HepG2 (cell line): ENCODE measurements at regions not wholly inside any gene's neighbourhood (a gene's known extent, or its start where the extent isn't known, plus 50 kb on each side); places are given as distances from the start of the nearest gene placed in this dataset.
"Not testable (repeated sequence)": the region's sequence is repeated elsewhere in the genome, so short reads cannot be mapped to it uniquely, and the experiment has no call there.

Source experiments
- ATAC-seq: fragments of 200-7000 bp; cut with Tn5 transposase; 3 replicates; pipeline ENCODE4 v1.9.1; 2020; ENCODE audit warnings: mild to moderate bottlenecking, moderate library complexity
- BruUV-seq: library from RNA; stranded (reverse); fragments of 400-500 nt; replicated peaks from 2 replicates; lab custom pipeline; 2021; lab: Mats Ljungman, UMichigan
- CTCF ChIA-PET: fragments of 300-600 bp; formaldehyde crosslinking; extraction: SDS; loops from one replicate; lab custom pipeline; 2021; ENCODE audit warnings: low total read pairs, inconsistent platforms, low intra/inter-chr PET ratio; lab: Yijun Ruan, JAX
- POLR2A ChIA-PET: fragments of 350-600 bp; sonication (Branson Sonifier 250); formaldehyde crosslinking; loops from one replicate; lab custom pipeline; 2020; ENCODE audit warnings: antibody characterized with exemption, inconsistent platforms; lab: Yijun Ruan, JAX
- DNase-seq: peaks from one replicate; pipeline ENCODE4 v3.0.0-alpha.2; 2015; ENCODE audit warnings: low spot score
- FAIRE-seq: peaks from 3 replicates; lab custom pipeline; 2011; peaks lifted over from hg19 to GRCh38; lab: Jason Lieb, UNC
- H2AFZ ChIP-seq: one replicate; pipeline ENCODE4 v1.6.1; 2011; ENCODE audit warnings: low read length, inconsistent platforms
- H3K27ac ChIP-seq: fragments of 300-600 bp; 3 replicates; pipeline ENCODE4 v1.8.0; 2011; ENCODE audit warnings: mixed run types, mild to moderate bottlenecking, mixed read lengths, low read length, inconsistent platforms; ENCODE audit not compliant: insufficient read depth; ENCODE audit errors: extremely low read length
- H3K27me3 ChIP-seq, 2 experiments: fragments of 200-600 bp in 1 of 2; 2 replicates in 1 of 2; 3 replicates in 1 of 2; pipeline versions ENCODE4 v1.6.0 to v1.8.0; 2011; ENCODE audit warnings: low read length in 2 of 2, mild to moderate bottlenecking in 2 of 2, moderate library complexity in 2 of 2, inconsistent platforms in 1 of 2; ENCODE audit not compliant: insufficient read depth in 2 of 2, control insufficient read depth in 1 of 2
- H3K36me3 ChIP-seq, 2 experiments: fragments of 200-600 bp in 1 of 2; replicated peaks in 1 of 2; 2 replicates in 1 of 2; 3 replicates in 1 of 2; pipeline versions ENCODE4 v1.5.1 to v1.8.0; 2011; ENCODE audit warnings: low read length in 2 of 2, inconsistent platforms in 1 of 2; ENCODE audit not compliant: insufficient read depth in 2 of 2, control insufficient read depth in 1 of 2
- H3K4me1 ChIP-seq: 2 replicates; pipeline ENCODE4 v1.5.1; 2012; ENCODE audit warnings: low read length, inconsistent platforms; ENCODE audit not compliant: insufficient read depth
- H3K4me2 ChIP-seq: 2 replicates; pipeline ENCODE4 v1.6.0; 2011; ENCODE audit warnings: low read depth, low read length, inconsistent platforms
- H3K4me3 ChIP-seq, 3 experiments: fragments of 200-600 bp in 1 of 3; sonication (generic), shearing (Covaris generic) in 1 of 3; replicated peaks in 1 of 3; 2 replicates each; pipeline ENCODE4 v1.5.1; 2011 to 2016; ENCODE audit warnings: low read length in 3 of 3, inconsistent platforms in 2 of 3, low read depth in 2 of 3, mild to moderate bottlenecking in 2 of 3, control low read depth in 1 of 3, mixed read lengths in 1 of 3; ENCODE audit not compliant: insufficient read depth in 1 of 3
- H3K79me2 ChIP-seq: one replicate; pipeline ENCODE4 v1.6.1; 2011; ENCODE audit warnings: low read length, inconsistent platforms; ENCODE audit not compliant: insufficient read depth
- H3K9ac ChIP-seq: 2 replicates; pipeline ENCODE4 v1.6.0; 2011; ENCODE audit warnings: mild to moderate bottlenecking, low read depth, low read length, inconsistent platforms; ENCODE audit not compliant: insufficient read depth
- H3K9me3 ChIP-seq: 2 replicates; pipeline ENCODE4 v1.5.1; 2012; ENCODE audit warnings: mild to moderate bottlenecking, low read length
- H4K20me1 ChIP-seq: 2 replicates; pipeline ENCODE4 v1.6.0; 2011; ENCODE audit warnings: inconsistent platforms, mild to moderate bottlenecking, low read length, moderate library complexity; ENCODE audit not compliant: insufficient read depth
- CTCF ChIP-seq: sonication (generic); formaldehyde crosslinking; IDR thresholded peaks from 2 replicates; pipeline ENCODE4 v1.5.0; 2020; ENCODE audit warnings: mild to moderate bottlenecking, missing genetic modification reagents, moderate library complexity
- HINFP ChIP-seq: sonication (generic); formaldehyde crosslinking; IDR thresholded peaks from 2 replicates; pipeline ENCODE4 v1.4.0; 2020; ENCODE audit warnings: low read depth, mild to moderate bottlenecking, missing genetic modification reagents
- HNRNPLL ChIP-seq: fragments of 200-400 bp; formaldehyde crosslinking; IDR thresholded peaks from 2 replicates; pipeline ENCODE4 v1.6.1; 2017; ENCODE audit warnings: mild to moderate bottlenecking, low read depth, low read length; ENCODE audit not compliant: poor library complexity, severe bottlenecking
- PATZ1 ChIP-seq: sonication (generic); formaldehyde crosslinking; IDR thresholded peaks from 2 replicates; pipeline ENCODE4 v1.4.0; 2020; ENCODE audit warnings: missing genetic modification reagents
- SOX5 ChIP-seq: IDR thresholded peaks from 2 replicates; pipeline ENCODE4 v1.6.1; 2016; ENCODE audit warnings: borderline replicate concordance
- STAG1 ChIP-seq: sonication (generic); formaldehyde crosslinking; IDR thresholded peaks from 2 replicates; pipeline ENCODE4 v1.4.0; 2020; ENCODE audit warnings: missing genetic modification reagents
- XRCC5 ChIP-seq: fragments of 200-400 bp; formaldehyde crosslinking; optimal IDR thresholded peaks from 2 replicates; pipeline ENCODE3; 2017; ENCODE audit warnings: mild to moderate bottlenecking, low read length
- ZFP36 ChIP-seq: fragments of 150-350 bp; IDR thresholded peaks from 2 replicates; pipeline ENCODE4 v1.6.1; 2018; ENCODE audit warnings: borderline replicate concordance, low read length, low read depth; ENCODE audit not compliant: partially characterized antibody
- WGBS: methylation state at CpG from one replicate; pipeline ENCODE4 v1.1.6; 2017; ENCODE audit warnings: low lambda C conversion rate; 5-methylcytosine and 5-hydroxymethylcytosine counted together
- in situ Hi-C: cut with HindIII; loops from 2 replicates; pipeline ENCODE4 v1.10.0; 2017; ENCODE audit warnings: low pct_unique_long_range_greater_than_20kb; ENCODE audit not compliant: extremely low pct_ligation_motif_present
- intact Hi-C: fragments of 100-400 bp; cut with micrococcal nuclease; formaldehyde crosslinking; loops from one replicate; pipeline ENCODE4 v1.10.0; 2022; ENCODE audit not compliant: unreplicated experiment
- TF ChIP-seq, protein P1 (sequence below): sonication (generic); formaldehyde crosslinking; IDR thresholded peaks from 2 replicates; pipeline ENCODE4 v1.4.0; 2020; ENCODE audit warnings: missing genetic modification reagents, borderline replicate concordance

GRCh38 chr4:1549638-1550035 lies 134.5 kb downstream of the FAM53A start:
- H3K79me2 ChIP-seq: no peaks in the 10 kb centered on the region
- H3K9me3 ChIP-seq: no peaks in the 10 kb centered on the region
- FAIRE-seq (no peak), ATAC-seq (no peak), DNase-seq (no peak)
- H3K27me3 ChIP-seq: peaks cover 8 to 52% of the 10 kb centered on the region in 2 experiments; a peak in 4 of 5 replicates
- H3K27ac ChIP-seq: no peak overlapping the region
- no peak overlapping the region for H3K9ac ChIP-seq
- no peak overlapping the region for H3K4me3 ChIP-seq
- no peak overlapping the region for H2AFZ ChIP-seq
- TF ChIP-seq ZFP36 (peak; percentile 56), SOX5 (CRISPR knock-in tag) (no peak)
- H3K4me2 ChIP-seq: no peak overlapping the region
- in situ Hi-C loops: no loop called here
- H3K4me1 ChIP-seq: no peaks in the 10 kb centered on the region
- no peaks in the 10 kb centered on the region for H3K36me3 ChIP-seq
- H4K20me1 ChIP-seq: no peaks in the 10 kb centered on the region
- WGBS: 54% methylated on average over 4 of the region's 11 CpGs
- intact Hi-C loops: no loop called here
- ChIA-PET POLR2A (no interaction called here), CTCF (no interaction called here)
- no TSS peak for BruUV-seq

GRCh38 chr4:1548827-1549637 lies 135.1 kb downstream of the FAM53A start:
- peaks cover 5 to 48% of the 10 kb centered on the region in 2 experiments; a peak in 4 of 5 replicates for H3K27me3 ChIP-seq
- H3K4me3 ChIP-seq, H4K20me1 ChIP-seq, intact Hi-C loops, H3K4me1 ChIP-seq, DNase-seq, H3K9me3 ChIP-seq, BruUV-seq, FAIRE-seq, H3K79me2 ChIP-seq, in situ Hi-C loops, H2AFZ ChIP-seq, CTCF ChIA-PET, H3K4me2 ChIP-seq, H3K36me3 ChIP-seq, POLR2A ChIA-PET, H3K27ac ChIP-seq, H3K9ac ChIP-seq: not testable (repeated sequence)
- WGBS: 4% methylated on average over 18 of the region's 33 CpGs
- ATAC-seq: peak; percentile 90
- TF ChIP-seq, protein P1, sequence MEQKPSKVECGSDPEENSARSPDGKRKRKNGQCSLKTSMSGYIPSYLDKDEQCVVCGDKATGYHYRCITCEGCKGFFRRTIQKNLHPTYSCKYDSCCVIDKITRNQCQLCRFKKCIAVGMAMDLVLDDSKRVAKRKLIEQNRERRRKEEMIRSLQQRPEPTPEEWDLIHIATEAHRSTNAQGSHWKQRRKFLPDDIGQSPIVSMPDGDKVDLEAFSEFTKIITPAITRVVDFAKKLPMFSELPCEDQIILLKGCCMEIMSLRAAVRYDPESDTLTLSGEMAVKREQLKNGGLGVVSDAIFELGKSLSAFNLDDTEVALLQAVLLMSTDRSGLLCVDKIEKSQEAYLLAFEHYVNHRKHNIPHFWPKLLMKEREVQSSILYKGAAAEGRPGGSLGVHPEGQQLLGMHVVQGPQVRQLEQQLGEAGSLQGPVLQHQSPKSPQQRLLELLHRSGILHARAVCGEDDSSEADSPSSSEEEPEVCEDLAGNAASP (CRISPR knock-in tag): 0 out of 2 replicates have a peak, but pooled peaks have one; percentile 22
- TF ChIP-seq HNRNPLL (peak; percentile 22), PATZ1 (CRISPR knock-in tag) (peak; percentile 45; the same call in 1 of the 2 replicates), XRCC5 (peak; percentile 38), HINFP (peak; percentile 40; the same call in 1 of the 2 replicates), STAG1 (peak; percentile 56), CTCF (CRISPR knock-in tag) (peak; percentile 79)
